G401.6 (cell line): ENCODE measurements at regions not wholly inside any gene's neighbourhood (a gene's known extent, or its start where the extent isn't known, plus 50 kb on each side); places are given as distances from the start of the nearest gene placed in this dataset.

Experiments
- FAIRE-seq: peaks from 2 replicates; lab custom pipeline; 2012; peaks lifted over from hg19 to GRCh38; lab: Jason Lieb, UNC

DNA sequence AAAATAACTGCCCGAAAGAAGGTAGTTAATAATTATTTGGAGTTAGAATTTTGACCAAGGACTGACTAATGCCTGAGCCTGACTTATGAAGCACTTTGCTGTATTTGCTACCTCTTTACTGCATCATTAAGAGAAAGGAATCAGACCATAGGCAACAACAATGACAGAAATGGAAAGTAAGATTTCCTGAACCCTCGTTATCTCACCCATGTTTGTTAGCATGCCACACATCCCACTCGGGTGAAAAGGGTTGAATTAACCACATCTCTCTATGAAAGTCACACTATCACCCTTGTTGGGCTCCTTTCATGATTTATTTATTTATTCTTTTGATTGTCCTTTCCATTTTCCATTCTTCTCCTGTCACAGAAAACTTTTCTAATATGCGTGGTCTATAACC is 59.6 kb downstream of the OLIG3 start:
- FAIRE-seq: no peak

DNA sequence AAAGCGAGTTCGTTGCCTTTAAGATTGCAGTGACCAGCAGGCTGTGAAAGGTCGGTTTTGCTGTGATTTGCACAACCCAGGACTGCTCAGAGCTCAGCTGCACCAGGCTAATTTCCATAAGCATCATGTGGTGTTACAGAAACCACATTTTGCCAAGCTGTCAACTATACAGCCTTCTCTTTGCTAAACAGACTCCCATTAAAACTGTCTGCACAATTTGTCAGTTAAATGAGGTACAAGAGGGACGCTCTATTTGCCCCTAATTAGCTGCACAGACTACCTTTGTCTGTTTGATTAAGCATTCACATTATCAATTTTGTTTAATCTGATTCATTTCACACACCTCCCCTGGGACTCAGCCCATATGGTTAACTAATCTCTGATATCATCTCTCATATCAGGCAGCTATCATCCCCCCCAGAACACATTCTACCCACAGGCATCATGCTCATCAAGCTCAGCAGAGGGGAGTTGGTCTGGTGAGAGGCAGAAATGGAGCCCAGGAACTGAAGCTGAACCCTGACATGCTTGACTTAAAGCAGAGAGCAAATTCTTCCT is 62.1 kb downstream of the OLIG3 start:
- no peak for FAIRE-seq

DNA sequence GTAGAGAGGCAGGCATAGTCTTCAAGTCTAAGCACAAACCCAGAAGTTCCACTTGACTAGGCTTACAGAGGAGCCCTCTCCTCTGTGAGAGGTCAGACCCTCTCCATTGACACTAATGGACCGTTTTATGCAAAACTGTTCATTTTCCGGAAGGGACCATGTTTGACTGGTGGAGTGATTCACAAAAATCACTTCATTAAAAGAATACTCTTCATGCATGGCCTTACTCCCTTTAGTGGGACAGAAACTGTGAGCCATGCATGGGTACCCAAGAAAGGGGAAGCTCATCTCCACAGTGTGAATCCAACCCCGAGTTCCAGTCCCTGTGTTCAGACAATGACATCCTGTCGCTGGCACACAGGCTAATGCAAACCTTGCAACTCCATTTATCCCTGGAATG is 63.2 kb downstream of the OLIG3 start:
- FAIRE-seq: no peak

DNA sequence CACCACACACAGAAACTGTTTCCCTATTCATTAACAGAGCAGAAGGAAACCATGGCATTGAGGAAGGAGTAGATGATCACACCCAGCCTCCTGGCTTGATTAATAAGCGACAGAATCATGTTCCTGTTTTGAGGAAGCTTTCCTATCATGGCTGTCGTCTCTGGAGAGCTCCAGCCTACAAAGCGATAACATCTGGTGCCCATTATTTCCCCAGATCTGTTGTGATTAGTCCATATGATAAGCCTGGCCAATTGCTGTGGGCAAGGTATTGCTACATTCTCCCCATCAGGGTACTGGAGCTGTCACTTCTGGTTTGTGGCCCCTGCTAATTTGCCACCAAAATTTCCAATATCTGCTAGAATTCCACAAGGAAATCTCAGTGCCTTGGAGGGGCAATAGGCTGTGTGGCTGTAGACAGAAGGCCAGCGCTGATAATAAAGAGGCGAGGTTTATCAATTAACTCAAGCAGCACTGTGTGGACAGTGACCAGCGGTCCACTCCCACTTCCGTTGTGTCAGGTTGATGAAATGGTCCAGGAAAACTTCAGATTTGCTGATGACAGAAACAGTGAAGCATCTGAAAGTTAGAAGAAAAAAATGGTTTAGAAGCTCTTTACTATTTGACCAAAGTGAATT is 66.4 kb downstream of the OLIG3 start:
- no peak for FAIRE-seq

DNA sequence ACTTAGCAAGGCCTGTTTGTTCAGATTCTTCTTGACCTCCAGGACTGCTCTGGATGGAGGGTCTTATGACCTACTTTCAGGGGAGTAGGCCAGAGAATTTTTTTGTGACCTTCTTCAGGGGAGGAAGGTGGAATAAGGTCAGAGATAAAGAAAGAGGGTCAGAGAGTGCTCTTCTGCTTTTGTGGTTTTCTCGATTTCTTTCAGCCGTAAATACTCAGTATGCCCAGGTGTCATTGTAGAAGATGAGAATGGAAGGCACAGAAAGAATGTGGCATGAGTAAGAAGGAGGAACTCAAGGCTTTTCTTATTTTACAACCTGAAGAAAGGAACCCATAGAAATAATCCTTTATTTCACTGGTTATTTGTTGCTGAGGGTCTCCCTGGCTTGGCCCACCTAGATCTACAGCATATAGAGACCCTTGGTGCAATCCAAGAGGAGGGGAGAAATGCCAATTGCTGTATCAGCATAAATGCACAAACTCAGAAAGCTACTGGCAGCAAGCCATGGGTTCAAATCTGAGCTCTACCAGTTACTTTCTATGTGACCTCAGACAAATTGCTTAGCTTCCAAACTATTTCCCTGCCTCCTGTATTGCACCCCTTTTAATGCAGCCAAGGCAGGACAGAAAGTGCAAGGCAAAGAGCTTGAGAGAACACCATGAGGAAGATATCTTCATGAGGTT is 68.0 kb downstream of the OLIG3 start:
- no peak for FAIRE-seq

DNA sequence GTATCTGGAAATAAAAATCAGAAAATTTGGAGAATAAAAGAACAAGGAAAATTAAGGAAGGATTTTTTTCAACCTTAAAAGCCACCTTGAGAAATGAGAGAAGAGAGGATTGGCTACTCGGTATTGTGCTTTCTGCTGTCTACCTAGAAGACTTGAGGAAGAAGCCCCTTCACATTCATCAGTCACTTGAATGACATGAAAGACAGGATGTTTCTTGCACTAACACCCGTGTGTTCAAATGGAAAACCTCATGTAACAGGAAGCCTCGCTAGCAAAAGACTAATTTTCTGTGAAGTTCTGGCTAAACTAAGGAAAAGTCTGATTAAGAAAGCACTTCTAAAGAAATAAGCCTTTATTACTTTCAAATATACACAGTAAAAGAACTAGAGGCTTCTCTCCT is 69.9 kb downstream of the OLIG3 start:
- no peak for FAIRE-seq

DNA sequence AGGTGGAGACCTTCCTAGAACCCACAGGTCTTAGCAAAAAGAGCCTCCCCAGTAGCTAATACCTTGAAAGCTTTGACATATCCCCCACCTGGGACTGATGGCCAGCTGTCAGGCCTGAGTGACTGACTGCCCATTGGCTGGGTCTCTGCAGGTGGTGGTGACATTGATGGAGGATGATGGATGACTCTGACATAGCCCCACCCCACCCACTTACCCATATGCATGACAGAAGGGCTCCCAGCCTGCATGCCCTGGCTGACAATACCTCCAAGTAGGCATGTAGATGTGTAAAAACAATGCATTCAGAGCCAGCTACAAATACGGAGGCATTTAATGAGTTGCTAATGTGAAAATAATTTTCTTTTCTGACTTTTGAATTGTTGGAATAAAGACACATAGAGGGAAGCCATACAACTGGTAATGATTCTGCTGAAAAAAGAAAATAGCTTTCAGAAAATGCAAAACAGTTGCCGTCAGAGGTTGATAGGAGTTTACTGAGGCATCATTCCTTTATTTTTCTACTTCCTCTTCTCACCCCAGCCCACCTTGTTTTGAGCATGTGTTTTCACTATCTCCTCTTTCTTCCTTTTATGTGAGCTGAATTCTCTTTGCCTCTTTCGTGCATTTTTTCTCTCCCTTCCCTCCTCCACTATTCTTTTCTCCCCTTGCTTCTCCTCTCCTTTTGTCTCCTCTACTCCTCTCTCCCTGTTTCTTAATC is 70.6 kb downstream of the OLIG3 start:
- FAIRE-seq: no peak

DNA sequence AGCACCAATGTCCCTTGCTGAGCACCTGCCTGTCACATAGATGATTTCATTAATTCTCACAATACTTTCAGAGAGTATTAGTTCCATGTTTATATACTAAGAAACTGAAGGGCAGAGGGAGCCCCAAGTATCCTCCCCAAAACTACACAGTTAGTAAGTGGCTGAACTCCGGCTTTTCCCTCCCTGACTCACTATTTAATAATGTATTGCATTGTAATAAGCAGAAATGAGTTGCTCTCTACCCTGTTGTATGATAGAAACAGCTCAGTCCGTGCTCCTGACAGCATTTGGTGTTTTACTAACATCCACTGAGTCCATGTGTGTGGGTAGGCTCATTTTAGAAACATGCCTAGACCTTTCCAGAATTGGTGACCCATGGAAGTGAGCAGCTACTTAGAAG is 76.8 kb downstream of the OLIG3 start:
- FAIRE-seq: no peak

DNA sequence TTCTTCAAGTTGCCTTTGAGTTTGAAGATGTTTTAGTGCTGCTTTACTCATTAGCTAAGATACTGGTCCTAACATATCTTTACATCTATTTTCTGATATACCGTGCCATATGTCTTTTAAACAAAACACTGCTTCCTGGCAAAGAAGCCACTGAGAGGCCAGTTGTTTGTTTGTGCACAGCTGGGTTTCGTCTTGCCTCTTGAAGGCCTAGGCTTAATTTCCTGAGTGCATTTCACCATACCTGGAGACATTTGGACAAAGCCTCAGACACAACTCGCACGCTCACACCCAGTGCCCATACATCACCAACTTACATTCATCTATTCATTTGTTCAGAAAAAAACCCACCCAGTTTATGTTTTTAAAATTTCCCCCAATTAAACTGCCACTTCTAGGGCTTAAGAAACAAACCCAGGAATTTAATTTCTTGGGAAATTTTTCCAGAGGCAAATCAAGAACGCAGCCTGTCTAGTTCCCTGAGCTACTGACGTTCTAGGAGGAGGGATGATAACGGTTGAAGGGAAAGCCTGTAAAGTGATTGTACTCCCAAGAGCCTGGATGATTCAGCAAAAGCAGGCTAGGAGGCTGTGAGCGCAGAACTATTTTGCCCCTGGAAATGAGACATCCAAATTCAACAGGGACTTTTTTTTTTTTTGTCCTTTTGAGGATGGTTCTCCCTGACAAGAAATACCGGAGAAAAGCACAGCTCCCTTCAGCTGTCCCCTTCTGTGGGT is 77.7 kb downstream of the OLIG3 start:
- no peak for FAIRE-seq

DNA sequence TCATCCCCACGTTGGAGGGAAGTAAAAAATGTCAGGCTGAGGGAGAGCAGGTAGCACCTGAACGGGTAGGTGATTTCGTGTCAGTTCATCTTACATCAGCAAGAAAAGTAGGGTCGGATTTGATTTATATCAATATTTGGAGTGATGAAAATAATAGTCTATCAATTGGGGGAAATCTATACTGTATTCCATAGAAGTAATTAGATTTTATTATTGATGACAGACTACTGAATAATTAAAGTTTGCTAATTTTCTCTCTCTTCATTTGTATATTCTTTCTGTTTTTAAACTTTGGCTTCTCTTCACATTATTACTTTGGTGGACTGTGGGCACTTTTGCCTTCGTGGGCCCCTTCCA is 78.4 kb downstream of the OLIG3 start:
- FAIRE-seq: no peak

DNA sequence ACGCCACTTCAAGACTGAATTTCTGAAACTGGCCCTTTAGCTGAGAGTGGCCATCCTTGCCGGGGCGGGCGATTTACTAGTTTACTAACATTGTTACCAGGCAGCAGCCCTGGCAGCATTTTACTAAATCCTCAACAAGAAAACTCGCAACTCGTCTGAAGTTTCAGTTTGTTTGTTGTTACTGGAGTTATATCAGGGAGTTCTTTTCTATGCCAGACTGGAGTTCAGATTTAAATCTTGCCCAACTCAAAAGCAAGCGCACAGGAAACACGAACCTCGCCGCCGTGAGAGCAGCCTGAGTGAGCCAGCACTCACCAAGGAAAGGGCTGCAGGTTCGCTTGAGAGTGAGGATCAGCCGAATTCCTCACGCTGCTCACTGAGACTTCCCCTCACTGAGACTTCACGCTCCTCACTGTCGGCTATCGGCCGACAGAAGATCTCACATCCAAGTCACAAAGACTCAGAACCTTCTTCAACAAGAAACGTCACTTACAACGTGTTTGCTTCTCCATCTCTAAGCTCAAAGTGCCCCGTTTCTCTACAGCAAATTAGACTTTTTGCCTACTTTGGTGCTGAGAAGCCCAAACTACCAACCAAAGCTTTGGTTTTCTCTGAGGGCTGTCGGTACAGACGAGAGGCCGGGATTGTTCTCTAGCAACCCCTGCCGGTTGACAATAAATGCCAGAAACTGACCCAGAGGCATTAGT is 78.9 kb downstream of the OLIG3 start:
- FAIRE-seq: no peak

DNA sequence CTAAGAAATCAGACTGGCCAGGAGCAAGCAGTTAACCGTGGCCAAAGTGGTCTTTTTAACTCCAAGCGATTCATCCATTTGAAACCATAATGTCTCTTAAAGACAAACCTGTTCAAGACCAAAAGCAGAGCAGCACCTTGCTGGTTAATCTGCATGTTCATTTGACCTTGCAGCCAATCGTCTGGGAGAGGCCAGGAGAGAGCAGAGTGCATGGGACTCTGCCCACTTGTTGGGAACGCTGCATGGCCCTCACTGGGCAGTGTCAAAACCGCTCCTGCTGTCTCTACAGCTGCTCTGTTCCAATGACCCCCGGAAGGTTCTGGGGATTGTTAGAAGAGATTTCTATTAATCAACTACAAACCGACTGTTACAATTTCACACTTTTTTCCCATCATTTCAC is 79.6 kb downstream of the OLIG3 start:
- FAIRE-seq: no peak

DNA sequence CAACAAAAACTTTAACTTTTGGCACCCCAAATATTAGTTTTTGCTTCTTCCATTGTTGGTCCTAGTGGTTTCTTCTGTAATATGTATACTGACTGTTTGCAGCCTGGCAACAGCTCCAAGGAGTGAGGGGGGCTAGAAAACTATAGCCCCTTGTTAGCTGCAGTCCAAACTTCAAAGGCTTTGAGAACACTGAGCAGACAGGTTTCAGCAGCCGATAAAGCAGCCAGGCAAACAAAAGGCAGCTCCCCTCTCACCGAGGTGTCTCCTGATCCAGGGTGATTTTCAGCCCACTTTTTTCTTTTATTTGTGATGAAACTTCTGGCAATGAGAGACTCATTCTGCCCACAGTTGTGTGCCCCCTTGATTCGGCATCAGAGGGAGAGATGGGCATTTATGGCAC is 80.7 kb downstream of the OLIG3 start:
- FAIRE-seq: no peak

DNA sequence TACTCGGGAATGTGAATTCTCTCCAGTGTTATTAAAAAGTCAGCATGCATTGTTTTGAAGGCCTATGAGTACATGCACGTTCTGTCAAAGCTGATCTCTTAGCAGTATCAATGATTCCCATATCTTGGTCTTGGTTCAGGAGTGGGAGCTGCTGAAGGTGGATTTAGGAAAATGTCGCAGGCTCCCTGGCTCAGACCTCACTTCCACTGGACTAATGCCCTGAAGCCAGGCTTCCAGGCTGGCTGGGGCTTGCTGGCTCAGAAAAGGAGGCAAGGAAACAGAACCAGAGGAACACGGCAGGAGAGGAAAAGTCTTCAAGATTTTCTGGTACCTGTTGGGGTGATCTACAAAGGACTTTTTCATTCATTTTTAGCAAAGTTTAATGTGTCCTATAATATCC is 81.6 kb downstream of the OLIG3 start:
- FAIRE-seq: no peak

DNA sequence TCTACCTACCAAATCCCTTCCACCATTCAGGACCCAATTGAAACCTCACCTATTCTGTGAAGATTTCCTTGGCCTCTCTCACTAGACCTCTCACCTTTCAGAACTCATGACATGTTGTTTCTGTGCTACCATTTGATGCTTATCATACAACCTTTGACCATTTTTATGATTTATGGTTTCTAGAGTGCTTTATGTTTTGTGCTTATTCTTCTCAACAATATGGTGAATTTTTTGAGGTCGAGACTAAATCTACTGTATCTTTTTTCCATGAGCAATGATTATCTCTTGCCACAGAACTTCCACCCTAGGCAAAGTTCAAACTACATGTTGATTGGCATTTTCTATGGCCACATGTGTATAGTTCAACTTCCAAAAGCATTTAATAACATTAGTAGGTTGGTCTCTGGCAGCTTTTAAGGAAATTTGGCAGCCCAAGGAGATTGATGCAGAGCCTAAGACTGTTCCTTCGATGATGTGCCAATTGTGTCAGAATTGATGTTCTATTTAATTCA is 84.9 kb downstream of the OLIG3 start:
- FAIRE-seq: no peak

DNA sequence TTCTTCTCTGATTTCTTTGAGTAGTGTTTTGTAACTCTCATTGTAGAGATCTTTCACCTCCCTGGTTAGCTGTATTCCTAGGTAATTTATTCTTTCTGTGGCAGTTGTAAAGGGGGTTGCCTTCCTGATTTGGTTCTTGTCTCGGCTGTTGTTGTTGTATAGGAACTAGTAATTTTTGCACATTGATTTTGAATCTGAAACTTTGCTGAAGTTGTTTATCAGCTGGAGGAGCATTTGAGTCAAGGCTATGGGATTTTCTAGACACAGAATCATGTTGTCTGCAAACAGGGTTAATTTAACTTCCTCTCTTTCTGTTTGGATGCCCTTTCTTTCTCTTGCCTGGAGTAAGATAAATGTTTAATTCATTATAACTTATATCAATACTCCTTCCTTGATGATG is 86.4 kb downstream of the OLIG3 start:
- no peak for FAIRE-seq

DNA sequence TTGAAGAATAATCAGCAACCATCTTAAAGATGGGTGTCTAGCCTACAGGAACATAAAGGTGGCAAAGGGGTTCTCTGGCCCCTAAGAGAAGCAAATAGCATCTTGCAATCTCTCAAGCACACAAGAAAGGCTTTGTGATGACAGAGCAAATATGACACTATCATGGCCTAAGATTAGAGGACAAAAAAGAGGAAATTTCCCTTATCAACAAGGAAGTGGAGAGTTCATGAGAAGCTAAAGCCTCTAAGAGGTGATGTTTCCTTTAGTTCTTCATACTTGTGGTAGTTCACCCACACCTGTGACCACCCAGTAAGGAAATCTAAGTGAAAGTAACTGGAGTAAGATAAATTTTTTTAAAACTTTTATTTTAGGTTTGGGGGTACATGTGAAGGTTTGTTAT is 88.4 kb downstream of the OLIG3 start:
- FAIRE-seq: no peak

DNA sequence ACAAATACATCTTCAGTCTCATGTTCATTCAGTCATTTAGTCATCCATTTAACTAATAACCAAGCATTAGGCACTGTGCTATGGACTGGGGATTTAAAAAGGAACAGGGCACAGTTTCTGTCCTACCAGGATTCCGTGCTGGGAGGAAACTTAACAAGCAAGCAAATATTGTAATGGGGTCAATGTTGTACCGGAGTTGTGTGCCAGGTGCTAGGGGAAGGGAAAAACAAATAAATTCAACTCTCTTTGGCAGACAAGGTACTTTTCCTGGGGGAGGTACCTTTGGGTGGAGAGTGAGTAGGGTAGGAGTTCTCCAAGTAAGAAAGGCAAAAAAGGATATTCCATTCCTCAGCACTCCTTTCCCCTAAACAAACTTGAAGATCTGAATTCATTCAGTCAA is 90.3 kb downstream of the OLIG3 start:
- no peak for FAIRE-seq

DNA sequence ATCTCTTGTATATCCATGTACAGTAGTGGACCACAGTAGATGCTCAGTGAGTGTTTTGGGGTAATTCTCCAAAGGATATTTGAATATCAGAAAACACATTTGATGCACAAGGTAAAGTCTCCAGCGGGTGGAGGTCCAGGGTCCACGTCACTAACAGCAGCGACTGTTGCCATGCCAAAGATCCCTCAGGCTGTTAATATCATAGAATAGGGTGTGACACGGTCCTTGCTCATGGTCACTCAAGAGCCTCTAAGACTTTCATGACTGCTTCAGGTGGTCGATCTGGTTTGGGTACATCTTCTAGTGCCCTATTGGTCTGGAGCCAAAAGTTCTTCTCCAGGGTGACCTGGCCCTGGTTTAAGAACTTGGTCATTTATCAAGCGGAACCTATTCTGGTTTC is 90.8 kb downstream of the OLIG3 start:
- no peak for FAIRE-seq

DNA sequence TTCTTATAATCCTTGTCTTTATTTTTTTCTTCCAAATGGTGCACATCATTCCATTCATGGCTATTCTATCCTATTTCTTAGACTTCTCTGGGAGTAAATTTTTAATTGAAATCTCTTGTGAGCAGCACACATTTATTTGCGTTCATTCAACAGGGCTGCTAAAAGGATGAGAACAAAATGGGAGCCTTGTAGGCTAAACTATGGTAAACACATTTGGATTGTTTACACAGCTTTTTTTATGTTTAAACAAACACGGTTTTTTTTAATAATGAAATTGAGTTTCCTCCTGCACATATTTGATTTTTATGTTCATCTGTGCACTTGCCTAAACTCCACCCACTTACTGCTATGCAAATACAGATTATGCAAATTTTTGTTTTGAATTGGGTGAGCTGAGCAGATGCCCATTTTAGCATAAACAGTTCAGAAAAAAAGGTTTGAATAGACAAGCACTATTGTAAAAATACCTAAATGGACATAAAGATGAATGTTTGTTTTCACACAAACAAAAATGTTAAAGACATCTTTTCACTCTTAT is 92.0 kb downstream of the OLIG3 start:
- FAIRE-seq: no peak

DNA sequence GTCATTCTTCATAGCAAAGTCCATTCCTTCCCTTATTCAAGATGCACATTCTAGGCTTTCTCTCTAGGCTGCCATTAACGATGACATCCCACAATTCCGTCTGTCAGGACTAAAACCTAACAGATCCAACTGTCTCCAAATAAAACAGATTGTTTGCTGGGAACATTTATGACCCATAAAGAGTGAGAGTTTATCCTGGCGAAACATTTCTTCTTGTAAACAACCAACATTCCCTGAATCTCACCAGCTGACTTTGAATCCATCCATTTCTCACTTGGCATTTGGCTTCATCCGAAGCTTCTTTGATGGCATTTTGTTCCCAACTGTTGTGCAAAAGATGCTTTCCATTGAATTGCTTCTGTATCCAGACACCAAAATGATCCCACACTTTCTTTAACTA is 93.1 kb downstream of the OLIG3 start:
- FAIRE-seq: no peak
